Omental fat pad (tissue), 3 donors: ENCODE measurements at regions not wholly inside any gene's neighbourhood (a gene's known extent, or its start where the extent isn't known, plus 50 kb on each side); places are given as distances from the start of the nearest gene placed in this dataset.

ENCODE experiments used
- ATAC-seq: fragments of 150-250 bp; one replicate; pipeline ENCODE4 v1.9.1; 2016; ENCODE audit warnings: mild to moderate bottlenecking, moderate library complexity; ENCODE audit not compliant: low FRiP score
- DNase-seq: peaks from one replicate; pipeline ENCODE4 v3.0.0-alpha.2; 2019; ENCODE audit warnings: low spot score
- TF ChIP-seq, protein P1 (sequence below), 3 donors: fragments of 450-650 bp; IDR thresholded peaks; one replicate each; pipeline ENCODE4 v1.5.1; 2016 to 2017; ENCODE audit warnings: antibody characterized with exemption in 3 of 3, mild to moderate bottlenecking in 3 of 3, moderate library complexity in 2 of 3

DNA sequence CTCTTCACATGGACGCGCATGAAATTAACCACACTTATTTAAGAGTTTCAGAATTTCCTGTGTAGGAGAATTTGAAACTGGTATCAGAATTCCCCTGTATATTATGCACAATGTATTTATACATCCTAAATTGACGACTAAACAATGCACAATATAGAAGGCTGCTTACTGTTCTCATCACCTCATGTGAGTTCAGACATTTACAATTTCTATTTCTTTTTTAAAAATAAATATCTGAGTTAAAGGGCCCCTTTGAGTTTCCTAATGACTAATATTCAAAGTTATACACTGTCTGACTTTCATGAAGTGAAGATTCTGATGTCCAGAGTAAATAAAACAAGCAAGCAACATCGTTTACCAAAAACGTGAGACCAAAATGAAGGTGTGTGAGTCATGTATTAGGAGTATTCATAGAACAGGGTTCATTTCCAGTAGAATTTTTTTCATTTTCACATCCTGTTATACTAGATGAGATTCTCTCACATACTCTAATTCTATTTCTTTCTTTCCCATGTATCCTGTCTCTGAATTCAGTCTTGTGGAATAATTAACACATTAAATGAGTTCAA is 406.2 kb downstream of the NUP35 start:
- ATAC-seq, result no peak
- TF ChIP-seq, protein P1, sequence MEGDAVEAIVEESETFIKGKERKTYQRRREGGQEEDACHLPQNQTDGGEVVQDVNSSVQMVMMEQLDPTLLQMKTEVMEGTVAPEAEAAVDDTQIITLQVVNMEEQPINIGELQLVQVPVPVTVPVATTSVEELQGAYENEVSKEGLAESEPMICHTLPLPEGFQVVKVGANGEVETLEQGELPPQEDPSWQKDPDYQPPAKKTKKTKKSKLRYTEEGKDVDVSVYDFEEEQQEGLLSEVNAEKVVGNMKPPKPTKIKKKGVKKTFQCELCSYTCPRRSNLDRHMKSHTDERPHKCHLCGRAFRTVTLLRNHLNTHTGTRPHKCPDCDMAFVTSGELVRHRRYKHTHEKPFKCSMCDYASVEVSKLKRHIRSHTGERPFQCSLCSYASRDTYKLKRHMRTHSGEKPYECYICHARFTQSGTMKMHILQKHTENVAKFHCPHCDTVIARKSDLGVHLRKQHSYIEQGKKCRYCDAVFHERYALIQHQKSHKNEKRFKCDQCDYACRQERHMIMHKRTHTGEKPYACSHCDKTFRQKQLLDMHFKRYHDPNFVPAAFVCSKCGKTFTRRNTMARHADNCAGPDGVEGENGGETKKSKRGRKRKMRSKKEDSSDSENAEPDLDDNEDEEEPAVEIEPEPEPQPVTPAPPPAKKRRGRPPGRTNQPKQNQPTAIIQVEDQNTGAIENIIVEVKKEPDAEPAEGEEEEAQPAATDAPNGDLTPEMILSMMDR (IDR thresholded peaks at IDR 0.05), result no peak
- no peak for DNase-seq

- DNase-seq, result no peak
- TF ChIP-seq, protein P1 (IDR thresholded peaks at IDR 0.05), result no peak
- ATAC-seq, result no peak
These were observed 408.3 kb downstream of the NUP35 start for GRCh38 chr2:183532514-183532913.

GRCh38 chr2:183533021-183533420 is 408.8 kb downstream of the NUP35 start:
- TF ChIP-seq, protein P1 (IDR thresholded peaks at IDR 0.05), result no peak
- DNase-seq (no peak), ATAC-seq (no peak)

GRCh38 chr2:183536290-183536689 is 412.0 kb downstream of the NUP35 start:
- DNase-seq (no peak), ATAC-seq (no peak)
- TF ChIP-seq, protein P1 (IDR thresholded peaks at IDR 0.05), result no peak

- TF ChIP-seq, protein P1 (IDR thresholded peaks at IDR 0.05), result no peak
- DNase-seq (no peak), ATAC-seq (no peak)
These were observed 412.5 kb downstream of the NUP35 start for GRCh38 chr2:183536714-183537113.

DNA sequence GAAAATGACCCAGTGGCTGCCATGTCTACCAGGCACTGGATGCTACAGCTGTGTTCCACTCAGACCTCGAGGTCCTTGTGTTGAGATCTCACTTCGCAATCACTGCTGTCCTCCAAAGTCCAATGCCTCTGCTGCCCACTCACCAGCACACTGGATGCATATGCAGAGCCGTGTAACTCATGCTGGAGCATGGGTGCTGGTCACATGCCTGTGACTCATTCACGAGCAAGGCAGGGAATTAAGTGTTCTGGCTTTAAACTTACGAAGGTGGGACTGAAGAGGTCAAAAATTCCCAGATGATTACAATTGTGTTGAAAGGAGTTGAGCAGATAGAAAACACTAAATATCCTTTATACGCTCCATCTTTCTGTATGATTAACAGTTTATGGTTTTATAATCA is 417.5 kb downstream of the NUP35 start:
- TF ChIP-seq, protein P1 (IDR thresholded peaks at IDR 0.05), result no peak
- ATAC-seq (no peak), DNase-seq (no peak)

DNA sequence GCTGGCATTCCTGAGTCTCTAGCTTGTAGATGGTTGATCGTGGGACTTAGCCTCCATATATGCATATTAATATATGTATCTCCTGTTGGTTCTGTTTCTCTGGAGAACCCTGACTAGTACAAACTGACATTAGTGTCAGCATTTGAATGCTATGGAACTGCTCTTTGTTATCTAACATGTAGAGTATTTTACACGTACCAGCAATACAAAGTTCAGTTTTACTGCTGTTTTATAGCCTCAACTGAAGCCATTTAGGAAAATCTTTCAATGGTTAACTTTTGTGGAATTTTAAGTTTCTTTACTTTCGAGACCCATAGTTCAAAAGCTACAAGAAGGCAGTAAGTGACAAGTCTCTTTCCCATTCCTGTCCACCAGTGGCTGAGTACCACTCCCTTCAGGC is 418.4 kb downstream of the NUP35 start:
- ATAC-seq (no peak), DNase-seq (no peak)
- TF ChIP-seq, protein P1 (IDR thresholded peaks at IDR 0.05), result no peak
